OCI-M2 (cell line): ENCODE measurements at regions not wholly inside any gene's neighbourhood (a gene's known extent, or its start where the extent isn't known, plus 50 kb on each side); places are given as distances from the start of the nearest gene placed in this dataset.
"Not testable (repeated sequence)": the region's sequence is repeated elsewhere in the genome, so short reads cannot be mapped to it uniquely, and the experiment has no call there.

ENCODE experiments used
- DNase-seq: peaks from one replicate; lab custom pipeline; 2025; ENCODE audit not compliant: unreplicated experiment; lab: John Stamatoyannopoulos, UW

DNA sequence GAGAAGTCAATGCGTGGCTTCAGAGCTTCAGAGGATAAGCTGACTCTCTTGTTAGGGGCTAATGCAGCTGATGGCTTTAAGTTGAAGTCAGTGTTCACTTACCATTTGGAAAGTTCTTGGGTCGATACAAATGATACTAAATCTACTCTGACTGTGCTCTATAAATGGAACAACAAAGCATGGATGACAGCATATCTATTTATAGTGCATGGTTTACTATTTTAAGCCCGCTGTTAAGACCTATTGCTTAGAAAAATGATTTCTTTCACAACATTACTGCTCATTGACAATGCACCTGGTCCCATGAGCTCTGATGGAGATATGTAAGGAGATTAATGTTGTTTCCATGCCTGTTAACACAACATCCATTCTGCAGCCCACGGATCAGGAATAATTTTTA is 435.7 kb downstream of the MAT2B start:
- DNase-seq = no peak

DNA sequence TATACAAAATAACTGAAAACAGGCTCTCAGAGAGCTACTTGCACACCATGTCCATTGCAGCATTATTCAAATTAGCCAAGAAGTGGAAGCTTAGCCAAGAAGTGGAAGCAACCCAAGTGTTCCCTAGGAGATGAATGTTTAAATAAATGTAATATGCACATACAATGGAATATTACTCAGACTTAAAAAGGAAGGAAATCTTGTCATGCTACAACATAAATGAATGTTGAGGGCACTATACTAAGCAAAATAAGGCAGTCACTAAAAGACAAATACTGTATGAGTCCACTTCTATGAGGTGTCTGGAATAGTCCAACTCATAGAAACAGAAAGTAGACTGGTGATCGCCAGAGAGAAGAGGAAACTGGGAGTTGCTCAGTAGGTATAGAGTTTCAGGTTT is 438.1 kb downstream of the MAT2B start:
- no peak for DNase-seq

DNA sequence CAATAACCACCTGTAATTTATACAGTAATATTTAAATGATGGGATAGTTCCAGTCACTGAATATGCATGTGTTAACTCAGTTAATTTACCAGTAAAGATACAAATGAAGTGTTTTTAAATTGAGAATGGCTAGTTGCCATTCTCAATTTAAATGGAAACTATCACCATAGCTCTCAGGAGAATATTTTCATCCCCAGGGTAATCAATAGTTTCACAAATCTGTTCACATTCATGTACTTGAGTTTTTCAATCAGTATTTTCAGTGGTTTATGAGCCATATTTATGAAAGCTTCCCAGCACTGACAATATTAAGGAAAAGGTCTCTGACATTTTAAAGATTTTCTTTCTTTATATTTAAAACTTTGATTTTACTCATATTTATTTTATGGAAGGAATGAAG is 439.3 kb downstream of the MAT2B start:
- no peak for DNase-seq

DNA sequence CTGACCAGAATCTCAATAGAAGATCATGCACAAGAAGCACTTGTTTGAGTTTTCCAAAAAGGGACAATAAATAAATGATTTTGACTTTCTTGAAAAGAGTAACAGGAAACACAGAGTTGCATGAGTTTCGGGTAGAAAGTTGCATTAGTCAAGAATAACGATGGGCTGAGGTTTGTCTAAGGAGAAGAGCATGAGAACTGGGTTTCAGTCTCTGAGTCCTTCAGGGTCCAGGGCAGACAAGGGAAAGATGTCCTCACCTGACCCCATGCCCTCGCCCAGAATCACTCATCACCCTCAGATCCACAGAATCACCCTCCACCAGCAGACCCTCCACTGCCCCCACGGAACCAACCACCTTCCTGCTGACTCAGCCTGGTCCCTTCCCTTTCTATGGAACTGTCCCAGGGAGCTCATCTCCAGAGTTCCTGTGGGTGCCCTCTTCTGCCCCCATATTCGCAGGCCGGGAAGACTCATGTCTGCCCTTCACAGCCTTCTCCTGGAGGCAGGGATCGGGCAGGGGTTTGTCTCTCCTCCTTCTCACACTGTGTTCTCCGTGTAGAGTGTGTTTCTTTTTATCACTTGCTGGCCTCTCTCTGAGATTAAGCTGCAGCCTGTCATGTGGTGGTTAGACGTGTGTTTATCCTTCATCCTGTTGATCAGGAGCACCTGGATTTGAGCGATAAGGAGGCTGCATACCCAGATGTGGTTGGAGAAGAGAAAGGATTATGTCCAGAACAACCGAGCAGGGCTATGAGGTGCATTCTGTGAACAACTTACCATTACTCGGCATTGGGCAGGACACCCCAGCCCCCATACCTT is 442.6 kb downstream of the MAT2B start:
- DNase-seq = no peak

DNA sequence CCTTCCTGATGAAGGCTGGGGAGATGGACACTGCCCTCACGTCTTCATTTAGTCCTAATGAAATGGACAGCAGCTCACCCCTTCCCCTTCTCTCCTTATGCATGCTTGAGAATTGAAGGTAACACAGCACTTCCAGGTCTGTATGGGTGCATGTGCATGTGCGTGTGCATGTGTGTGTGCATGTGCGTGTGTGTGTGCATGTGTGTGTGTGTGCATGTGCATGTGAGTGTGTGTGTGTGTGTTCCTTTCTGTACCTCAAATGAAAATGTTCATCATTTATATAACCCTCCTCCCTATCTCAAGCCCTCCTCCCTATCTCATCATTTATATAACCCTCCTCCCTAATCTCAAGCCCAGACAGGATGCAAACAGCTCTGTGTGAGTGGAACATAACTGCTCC is 444.8 kb downstream of the MAT2B start:
- no peak for DNase-seq

DNA sequence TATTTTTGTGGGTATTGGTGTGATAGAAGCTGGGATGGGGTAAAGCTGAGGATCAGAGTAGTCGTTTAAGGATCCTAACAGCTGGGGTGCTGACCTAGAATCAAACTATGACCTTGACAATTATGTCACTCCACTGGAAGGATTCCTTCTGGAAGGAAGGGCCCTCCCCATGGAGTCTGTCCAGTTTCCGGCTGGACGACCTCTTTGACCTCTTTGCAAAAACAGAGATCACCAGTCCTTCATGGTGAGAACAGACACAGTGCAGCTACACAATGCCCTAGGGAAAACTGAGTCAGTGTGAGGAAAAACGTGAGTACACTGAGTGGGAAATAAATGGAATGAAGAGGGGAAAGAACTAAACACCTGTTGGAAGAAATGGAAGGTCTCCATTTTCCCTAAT is 445.6 kb downstream of the MAT2B start:
- no peak for DNase-seq

DNA sequence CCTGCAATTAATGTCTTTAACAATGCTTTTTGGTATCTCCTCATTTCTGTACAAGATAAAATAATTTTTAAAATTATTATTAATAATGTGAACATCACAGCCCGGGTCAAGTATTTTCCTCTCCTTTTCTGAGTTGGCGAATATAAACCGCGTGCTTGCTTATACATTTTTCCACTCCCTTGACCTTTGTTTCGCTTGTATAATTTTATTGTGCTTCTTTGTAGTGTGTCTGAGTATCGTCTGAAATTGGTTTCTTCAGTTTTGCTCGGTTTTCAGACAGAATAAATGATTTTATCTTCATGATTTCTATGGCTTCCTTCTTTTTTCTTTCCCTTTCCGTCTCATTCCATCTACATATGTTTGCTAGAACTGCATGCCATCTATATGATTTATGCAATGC is 448.5 kb downstream of the MAT2B start:
- no peak for DNase-seq

DNA sequence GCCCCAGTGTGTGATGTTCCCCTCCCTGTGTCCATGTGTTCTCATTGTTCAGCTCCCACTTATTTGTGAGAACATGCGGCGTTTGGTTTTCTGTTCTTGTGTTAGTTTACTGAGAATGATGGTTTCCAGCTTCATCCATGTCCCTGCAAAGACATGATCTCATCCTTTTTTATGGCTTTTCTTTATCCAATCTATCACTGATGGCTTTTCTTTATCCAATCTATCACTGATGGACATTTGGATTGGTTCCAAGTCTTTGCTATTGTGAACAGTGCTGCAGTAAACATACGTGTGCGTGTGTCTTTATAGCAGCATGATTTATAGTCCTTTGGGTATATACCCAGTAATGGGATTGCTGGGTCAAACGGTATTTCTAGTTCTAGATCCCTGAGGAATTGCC is 455.8 kb downstream of the MAT2B start:
- not testable (repeated sequence) for DNase-seq

DNA sequence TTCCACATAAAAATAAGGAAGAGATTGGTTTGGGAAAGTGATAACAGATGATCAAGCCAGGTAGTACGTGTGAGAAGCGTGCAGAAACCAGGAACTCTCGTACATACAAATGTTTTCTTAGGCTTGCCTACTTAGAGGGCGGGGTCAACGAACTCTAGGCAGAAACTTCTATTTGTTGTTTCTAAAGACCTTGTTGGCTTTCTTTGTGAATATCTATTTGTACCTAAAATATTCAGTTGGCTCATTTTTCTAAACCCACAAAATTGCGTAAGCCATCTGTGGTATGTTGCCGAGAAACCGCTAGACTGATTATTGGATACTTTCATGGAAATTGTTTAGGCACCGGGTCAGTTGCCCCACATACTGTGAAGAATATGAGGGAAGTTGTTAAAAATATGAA is 458.5 kb downstream of the MAT2B start:
- no peak for DNase-seq

DNA sequence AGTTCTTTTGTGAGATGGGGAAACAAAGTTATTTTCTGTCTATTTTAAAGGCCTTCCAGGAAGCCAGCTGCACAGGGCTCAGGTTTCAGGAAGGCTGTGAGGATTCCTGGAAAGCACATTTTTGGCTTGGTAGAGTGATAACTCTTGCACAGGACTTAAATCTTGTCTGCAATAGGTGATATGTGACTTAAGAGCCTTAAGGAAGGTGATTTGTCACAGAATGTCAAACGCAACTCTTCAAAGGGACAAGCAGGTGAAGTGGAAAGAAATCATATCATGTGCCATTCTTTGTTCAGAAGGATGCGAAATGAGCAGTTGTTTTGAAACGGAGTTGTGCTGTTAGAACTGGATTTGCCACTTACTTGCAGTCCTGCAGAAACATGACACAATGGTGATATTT is 459.3 kb downstream of the MAT2B start:
- no peak for DNase-seq

DNA sequence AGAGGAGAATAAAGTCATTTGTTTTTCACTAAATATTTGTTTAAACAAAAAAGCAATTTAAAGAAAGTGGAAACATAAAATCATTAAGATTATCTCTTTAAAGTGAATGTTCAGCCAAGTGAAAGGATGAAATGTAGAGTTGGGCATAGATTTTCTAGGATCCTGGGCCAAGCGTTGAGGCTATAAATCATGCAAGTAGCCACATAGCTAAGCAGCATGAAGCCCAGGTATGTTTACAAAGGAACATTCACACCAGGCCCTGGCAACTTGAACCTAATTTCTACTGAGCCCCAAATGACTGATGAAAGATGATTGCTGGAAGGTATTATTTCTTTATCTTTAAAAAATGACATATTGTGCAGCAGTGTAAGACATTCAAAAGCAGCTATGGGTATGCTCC is 461.8 kb downstream of the MAT2B start:
- DNase-seq = no peak

DNA sequence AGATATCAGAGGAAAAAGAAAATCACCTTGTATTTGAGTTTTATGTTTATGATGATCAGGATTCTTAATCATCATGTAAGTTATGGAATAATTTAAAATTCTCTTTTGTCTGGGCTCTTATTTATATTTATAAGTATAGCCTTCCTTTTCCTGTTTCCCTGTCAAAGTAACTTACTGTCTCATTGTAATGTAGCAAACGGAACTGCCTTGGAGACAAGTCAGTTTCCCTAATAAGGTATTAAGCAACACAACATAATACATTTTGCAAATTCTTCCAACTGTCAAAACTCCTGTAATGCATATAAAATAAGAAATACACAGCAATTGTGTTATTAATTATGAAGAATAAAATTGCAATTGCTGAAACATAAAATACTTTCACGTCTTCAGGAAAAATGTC is 463.2 kb downstream of the MAT2B start:
- no peak for DNase-seq

DNA sequence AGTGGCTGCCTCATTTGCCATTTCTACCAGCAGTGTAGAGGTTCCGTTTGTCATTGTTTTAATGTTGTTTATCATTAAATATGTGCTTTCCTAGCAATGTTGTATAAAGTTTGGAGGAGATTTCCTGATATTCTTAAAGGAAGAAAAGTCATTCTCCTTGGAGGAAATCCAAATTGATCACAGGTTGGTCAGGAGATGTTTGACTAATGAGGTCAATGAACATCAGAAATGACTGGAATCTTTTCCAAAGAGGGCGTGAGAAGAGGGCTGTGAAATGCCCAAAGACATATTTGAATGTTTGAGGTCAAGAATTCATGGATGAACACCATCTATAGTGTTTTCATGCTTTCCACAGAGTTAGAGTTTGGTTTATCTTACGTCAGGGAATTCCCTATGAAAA is 471.3 kb downstream of the MAT2B start:
- no peak for DNase-seq

DNA sequence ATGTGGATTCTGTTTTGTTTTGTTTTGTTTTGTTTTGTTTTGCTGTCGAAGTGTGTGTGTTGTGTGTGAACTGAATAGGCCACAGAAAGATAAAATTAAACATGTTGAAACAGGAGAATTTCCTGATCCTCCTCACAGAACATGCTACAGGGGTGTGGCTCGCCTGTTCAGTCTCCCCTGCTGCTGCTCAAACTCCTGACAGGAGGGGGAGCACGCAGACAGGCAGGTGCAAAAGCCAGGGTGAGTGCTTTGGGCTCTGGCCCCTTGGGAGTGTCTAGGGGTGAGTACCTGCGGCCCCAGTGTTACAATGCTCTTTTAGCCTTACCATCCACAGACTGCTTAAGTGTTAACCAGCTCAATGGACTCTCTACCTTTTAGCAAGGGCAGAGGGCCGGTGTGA is 473.5 kb downstream of the MAT2B start:
- DNase-seq = no peak

DNA sequence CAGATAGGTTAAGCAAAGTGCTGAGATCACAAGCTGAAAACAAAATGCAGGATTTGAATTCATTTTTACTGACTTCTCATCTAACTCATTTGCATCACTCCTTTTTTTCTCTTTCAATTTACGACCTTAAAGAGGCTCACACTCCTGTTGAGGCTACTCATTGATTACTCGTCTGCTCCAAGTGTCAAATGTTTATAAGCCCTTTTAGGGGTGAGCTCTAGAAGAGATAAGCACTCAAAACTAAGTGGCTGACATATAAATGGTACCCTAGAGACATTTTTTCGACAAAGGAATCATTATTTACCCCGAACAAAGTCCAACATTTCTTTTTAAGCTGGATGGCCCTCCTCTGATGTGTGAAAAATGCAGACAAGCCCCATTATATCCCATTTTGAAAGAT is 483.1 kb downstream of the MAT2B start:
- DNase-seq = no peak

DNA sequence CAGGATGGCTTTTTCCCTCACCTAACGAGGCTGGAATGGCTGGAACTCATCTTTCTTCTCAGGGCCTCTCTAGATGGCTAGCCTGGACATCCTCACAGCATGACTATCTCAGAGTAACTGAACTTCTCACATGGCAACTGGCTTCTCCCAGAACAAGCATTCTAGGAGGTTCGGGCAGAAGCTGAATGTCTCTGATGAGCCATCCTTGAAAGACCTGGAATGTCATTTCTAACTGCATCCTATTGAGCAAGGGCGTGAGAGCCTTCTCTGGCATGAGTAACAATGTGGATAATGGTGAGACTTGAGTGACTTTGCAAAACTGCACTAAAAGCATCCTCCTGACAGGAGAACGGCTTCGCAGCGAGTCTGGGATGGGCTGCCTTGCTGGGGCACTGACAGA is 487.7 kb downstream of the MAT2B start:
- no peak for DNase-seq

DNA sequence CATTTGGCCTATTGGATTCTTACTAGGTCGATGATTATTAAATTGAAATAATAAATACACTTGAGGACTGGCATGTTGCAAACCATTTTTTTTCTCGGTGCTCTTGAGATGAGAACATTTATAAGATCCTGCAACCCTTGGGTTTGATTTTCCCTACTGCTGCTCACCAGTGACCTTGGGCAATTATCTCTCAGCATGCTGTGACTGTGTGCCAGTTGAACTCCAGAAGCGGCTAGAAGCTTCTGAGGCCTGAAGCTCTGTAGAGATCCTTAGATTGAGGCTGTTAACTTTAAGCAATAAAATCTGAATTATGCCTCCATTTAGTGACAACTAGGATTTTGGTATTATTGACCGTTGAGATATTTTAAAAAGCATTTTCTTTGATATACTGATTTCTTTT is 489.8 kb downstream of the MAT2B start:
- DNase-seq = no peak

DNA sequence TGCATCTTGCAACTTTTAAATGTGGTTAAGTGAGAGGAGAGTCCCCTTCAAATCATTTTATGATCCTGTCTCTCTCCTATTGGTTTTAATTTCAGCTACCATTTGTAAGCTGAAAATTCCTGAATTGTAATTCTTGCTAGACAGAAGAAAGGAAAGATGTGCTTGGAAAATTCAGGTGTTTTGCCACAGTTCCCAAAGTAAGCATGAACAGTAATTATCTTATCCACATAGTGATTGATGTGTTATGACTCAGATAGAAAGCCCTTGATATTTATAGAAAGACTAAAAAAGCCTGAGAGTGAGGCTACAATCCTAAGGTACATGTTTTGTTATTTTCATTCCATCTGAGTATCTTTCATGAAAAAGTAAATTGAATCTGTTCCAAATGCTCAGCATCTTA is 492.5 kb downstream of the MAT2B start:
- no peak for DNase-seq

DNA sequence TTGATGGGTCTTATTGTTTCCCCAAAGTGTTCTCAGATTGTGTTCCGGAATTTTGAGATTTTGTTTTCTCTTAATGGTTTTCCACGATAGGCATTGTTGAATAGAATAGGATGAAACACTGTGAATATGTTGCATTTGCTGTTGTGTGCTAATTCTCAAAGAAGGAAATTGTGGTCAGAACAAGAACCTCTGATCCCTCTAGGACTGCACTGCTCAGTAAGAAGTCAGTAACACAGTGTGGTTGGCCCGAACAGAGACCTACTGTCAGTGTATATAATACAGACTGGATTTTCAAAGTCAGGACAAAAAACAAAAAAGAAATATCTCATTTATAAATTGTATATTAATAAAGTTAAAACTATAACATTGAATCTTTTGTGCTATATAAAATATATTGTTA is 494.8 kb downstream of the MAT2B start:
- no peak for DNase-seq

DNA sequence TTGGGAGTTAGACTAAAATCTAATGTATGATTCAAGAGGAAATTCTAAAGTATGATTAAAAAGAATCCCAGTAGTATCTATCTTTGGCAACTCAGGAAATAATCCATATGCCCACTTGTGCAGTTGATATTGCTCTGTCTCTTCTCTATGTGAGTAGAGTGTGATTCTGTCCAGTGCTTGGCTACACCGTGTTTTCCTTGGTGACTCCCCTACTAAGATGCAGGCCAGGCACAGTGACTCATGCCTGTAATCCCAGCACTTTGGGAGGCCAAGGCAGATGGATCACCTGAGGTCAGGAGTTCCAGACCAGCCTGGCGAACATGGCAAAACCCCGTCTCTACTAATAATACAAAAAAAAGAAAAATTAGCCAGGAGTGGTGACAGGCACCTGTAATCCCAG is 495.4 kb downstream of the MAT2B start:
- no peak for DNase-seq

DNA sequence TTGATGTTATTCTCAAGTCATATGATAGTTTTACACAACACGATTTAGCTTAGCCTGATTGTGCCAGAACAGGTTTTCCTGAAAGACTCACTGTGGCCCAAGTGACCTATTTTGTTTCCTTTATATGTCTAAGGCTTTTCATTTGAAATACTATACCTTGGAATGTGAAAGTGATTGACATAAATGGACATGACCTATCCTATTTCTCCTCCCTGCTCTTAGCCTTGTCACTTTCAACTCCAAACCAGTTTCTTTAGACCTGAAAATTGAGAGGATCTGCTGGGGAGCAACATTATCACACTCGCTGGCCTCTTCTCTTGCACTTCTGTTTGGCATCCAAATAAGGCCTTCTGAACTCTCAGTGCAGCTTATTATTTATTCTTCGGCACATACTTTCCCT is 496.8 kb downstream of the MAT2B start:
- no peak for DNase-seq

DNA sequence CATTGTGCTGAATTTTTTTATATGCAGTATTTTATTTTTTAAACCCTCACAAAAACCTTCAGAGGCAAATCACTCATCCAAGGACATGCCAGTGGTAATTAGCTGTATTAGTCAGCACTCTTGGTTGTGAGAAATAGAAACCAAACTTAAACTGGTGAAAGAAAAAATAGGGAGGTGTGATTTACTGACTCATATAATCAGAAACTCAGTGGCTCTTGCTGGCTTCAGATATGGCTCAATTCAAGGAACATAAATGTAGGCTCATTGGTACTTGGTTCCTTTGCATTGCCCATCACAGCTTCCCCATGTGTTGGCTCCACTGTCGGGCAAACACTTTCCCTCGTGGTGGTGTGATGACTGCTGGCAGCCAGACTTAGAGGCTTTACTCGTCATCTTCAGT is 497.2 kb downstream of the MAT2B start:
- DNase-seq = no peak

DNA sequence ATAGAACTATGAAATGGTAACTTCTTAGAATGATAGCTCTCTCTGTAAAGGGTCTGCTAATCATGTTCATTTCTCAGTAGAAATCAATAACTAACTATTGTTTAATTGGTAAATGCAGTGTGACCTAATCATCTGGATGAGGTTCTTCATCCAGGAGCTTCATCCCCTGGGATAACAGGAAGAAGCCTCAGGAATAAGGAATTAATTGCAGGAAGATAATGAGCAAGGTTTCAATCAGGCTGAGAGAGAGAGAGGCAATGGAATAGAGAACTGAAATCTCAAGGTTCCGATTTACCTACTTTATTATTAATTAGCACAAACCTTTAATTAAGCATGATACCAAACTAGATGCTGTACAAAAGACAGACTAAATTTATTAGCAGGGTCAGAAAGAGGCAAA is 499.7 kb downstream of the MAT2B start:
- no peak for DNase-seq
